ENCODE measurements at regions not wholly inside any gene's neighbourhood (a gene's known extent, or its start where the extent isn't known, plus 50 kb on each side); places are given as distances from the start of the nearest gene placed in this dataset.
"Not testable (repeated sequence)": the region's sequence is repeated elsewhere in the genome, so short reads cannot be mapped to it uniquely, and the experiment has no call there.

DNA sequence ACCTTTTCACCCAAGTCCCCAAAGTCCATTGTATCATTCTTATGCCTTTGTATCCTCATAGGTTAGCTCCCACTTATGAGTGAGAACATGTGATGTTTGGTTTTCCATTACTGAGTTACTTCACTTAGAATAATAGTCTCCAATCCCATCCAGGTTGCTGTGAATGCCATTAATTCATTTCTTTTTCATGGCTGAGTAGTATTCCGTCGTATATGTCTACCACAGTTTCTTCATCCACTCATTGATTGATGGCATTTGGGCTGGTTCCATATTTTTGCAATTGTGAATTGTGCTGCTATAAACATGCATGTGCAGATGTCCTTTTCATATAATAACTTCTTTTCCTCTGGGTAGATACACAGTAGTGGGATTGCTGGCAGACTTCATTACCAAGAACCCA lies 451.9 kb upstream of the KLF6 start:
- H3K27ac ChIP-seq; DNase-seq (ENCODE audit: low read depth, low spot score): not testable (repeated sequence)

DNA sequence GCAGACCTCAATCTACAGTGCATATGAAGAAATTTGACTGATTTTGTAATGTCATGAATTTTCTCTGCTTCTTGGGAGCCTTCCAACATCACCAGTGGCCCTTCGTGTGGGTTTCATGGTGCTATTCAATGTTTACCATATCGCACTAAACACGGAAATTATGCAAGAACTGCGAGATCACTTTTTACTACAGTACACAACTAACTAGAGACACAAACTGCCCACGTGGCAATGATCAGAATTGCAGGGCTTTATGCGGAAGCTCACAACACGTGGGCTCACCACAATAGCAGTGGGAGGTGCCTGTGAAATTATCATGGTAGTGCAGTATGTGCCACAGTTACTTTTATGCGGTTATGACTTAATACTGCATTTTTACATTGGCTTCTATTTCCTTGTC lies 449.7 kb upstream of the KLF6 start:
- DNase-seq (ENCODE audit: low read depth, low spot score) = no peak
- H3K27ac ChIP-seq = no peak overlapping the region

DNA sequence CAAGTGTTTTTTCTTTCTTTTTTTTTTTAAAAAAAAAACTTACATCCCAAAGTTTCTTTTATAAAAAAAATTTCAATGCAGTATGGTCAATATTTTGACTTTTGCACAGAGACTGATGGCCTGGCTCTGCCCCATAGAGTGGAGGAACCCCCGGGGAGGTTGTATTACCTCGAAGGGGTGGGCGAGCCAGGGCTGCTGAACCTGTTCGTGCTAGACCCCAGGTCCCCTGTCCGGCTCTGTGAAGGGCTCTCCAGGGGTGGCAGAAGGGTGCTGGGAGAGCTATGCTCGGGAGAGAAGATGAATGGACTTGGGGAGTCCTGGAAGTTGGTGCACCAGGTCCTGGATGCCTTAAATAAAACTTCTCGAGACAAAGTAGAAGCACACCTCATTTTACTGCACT lies 446.4 kb upstream of the KLF6 start:
- no peak overlapping the region for H3K27ac ChIP-seq
- DNase-seq (ENCODE audit: low read depth, low spot score) = no peak

DNA sequence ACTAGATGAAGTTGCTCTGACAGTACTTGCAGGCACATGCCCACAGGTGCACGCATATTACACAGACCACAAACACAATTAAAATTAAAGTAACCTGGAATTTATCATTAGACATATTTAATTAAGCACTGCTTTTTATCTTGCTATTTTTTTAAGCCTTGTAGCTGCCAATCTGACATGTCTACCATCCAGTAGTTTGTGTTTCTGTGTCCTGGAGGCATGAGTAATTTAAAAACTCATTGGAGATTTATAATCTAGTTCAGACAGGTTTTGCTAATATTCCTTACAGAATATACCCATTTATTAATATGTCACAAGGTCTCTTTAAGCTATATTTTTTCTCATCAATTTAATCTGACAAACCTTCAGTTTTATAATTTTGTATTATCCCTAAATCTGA lies 445.0 kb upstream of the KLF6 start:
- no peak overlapping the region for H3K27ac ChIP-seq
- DNase-seq (ENCODE audit: low read depth, low spot score) = no peak

DNA sequence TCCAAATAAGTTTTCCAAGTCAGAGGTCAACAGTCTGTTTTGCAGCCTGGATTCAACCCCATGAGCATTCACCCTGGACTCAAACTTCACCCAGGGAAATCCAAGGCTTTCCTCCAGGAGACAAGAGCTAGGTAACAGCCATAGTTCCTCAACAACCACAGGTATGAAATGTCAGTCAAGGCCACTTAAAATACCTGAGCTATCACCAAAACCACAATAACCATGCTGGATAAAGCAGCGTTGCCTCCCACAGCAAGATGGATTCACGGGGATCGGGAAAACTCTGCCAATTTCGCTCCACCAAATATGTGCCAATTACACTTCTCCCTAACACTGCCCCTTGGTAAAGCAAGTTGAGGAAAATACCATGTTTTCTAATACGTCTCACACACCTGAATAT lies 444.1 kb upstream of the KLF6 start:
- no peak for DNase-seq (ENCODE audit: low read depth, low spot score)
- no peak overlapping the region for H3K27ac ChIP-seq

DNA sequence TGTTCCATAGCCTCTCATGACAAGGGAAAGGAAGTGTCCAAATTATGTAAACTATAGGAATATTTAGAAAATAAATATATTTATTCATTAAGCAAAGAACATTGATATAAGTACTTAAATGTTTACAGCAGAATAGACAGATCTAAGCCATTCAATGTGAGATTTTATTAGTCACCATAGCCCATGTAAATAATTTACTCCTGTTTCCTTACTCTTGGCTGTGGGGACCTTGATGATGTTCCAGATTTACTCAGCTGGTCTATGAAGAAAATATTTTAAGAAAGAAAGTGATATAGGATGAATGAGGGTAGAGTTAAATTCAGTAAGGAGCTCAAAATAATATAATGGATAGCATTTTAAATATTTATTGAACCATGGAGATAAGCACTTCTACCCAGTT lies 442.6 kb upstream of the KLF6 start:
- H3K27ac ChIP-seq = no peak overlapping the region
- DNase-seq (ENCODE audit: low read depth, low spot score) = no peak

DNA sequence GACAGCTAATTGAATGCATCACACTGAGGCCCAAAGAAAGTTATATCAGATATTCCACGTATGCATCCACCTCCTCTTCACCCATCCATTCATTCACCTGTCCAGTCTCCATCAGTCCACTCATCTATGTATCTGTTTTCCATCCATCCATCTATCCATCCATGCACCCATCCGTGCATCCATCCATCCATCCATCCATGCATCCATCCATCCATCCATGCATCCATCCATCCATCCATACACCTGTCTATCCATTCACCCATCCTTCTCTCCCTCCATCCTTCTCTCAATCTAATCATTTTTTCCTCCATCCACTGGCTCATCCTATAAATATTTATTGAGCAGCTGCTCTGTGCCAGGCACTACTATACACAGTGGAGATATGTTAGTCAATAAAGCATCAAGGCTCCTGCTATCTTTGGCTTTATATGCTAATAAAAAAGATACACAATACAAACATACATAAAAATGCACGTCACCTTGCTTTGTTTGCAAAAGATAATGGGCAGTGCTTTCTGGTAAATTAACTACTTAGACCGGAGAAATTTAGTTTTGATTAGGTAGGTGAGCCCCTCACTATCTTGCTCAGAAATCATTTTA lies 442.0 kb upstream of the KLF6 start:
- H3K27ac ChIP-seq = no peak overlapping the region
- DNase-seq (ENCODE audit: low read depth, low spot score) = no peak

DNA sequence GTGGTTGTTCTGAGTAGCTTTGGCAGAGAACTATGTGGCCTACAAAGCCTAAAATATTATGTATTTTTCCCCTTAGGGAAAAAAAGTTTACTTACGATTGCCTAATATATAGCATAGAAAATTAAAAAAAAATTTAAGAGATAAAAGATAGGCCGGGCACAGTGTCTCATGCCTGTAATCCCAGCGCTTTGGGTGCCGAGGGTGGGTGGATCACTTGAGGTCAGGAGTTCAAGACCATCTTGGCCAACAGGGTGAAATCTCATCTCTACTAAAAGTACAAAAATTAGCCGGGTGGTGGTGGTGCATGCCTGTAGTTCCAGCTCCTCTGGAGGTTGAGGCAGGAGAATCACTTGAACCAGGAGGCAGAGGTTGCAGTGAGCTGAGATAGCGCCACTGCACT lies 439.2 kb upstream of the KLF6 start:
- no peak for DNase-seq (ENCODE audit: low read depth, low spot score)
- H3K27ac ChIP-seq = no peak overlapping the region

DNA sequence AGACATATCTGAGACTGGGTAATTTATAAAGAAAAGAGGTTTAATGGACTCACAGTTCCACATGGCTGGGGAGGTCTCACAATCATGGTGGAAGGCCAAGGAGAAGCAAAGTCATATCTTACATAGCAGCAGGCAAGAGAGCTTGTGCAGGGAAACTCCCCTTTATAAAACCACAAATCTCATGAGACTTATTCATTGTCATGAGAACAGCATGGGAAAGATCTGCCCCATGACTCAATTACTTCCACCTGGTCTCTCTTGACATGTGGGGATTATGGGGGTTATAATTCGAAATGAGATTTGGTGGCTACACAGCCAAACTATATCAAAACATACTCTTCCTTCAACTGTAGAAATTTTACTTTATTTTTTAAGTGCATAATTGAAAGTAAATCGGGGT lies 436.3 kb upstream of the KLF6 start:
- not testable (repeated sequence) for DNase-seq (ENCODE audit: low read depth, low spot score); H3K27ac ChIP-seq

DNA sequence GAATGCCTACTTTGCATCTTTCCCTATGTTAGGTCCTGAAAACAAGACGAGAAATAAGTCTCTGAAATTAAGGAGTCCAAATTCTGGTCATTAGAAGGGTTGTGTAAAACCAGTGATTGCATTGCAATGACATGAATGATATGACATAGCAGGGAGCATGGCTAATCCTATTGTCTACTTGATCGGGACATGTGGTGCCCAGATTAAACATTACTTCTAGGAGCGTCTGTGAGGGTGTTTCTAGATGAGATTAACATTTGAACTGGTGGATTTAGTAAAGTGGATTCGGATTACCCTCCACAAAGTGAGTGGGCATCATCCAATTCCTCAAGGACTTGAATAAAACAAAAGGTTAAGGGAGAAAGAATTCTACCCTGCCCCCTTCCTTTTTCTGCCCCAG lies 434.9 kb upstream of the KLF6 start:
- DNase-seq (ENCODE audit: low read depth, low spot score) = no peak
- H3K27ac ChIP-seq = no peak overlapping the region

DNA sequence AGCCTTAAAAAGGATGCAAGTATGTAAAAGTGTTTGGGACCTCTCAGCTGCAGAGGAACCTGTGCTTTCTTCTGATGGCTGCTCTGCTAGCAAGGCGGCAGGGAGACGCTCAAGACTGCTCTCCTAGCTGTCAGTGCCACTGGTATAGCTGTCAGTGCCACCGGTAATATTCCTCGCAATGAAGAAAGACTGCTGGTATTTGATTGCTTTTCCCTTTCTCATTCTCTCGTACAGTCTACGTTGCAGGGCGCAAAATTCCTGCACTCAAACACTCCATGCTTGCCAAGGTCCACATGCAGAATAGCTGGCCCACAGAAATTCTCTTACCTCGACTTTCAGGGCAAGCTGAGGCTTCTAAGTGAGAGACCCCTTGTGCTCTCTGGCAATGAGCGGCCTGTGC lies 432.6 kb upstream of the KLF6 start:
- DNase-seq (ENCODE audit: low read depth, low spot score) = no peak
- H3K27ac ChIP-seq = no peak overlapping the region

DNA sequence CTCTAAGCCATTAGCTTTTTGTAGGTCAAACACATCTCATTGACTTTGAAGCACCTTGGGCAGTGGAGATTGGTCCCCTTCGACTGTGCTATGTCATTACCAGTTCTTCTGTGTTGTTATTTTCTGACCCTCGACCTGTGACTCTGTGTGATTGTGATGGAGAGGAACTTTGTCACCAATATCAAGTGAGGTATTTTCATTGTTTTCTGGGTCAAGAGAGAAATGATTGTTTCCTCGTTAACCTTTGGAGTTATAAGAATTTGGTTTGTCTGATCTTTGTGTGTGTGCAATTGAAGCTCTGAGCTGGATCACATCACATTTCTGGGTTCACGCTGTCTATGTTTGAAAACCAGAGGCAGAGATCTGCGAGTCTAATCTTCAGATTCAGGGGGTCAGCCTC lies 432.2 kb upstream of the KLF6 start:
- DNase-seq (ENCODE audit: low read depth, low spot score) = no peak
- H3K27ac ChIP-seq = no peak overlapping the region

DNA sequence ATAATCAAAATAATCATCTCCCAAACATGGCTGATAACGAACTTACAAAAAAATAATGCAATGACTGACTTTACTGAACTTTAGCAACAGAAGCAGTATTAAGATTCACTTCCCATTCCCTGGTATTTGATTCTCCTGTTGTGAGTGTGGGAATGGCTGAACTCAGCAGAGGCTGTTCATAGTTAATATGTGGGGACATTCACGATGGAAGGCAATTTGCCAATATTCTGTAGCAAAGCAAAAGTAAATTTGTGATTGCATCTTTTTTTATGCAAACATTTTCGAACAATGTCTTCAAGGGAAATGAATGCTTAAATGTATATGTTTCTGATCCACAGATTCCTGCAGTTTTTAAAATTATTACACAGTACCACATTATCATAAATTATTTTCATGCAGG lies 431.7 kb upstream of the KLF6 start:
- H3K27ac ChIP-seq = no peak overlapping the region
- DNase-seq (ENCODE audit: low read depth, low spot score) = no peak

DNA sequence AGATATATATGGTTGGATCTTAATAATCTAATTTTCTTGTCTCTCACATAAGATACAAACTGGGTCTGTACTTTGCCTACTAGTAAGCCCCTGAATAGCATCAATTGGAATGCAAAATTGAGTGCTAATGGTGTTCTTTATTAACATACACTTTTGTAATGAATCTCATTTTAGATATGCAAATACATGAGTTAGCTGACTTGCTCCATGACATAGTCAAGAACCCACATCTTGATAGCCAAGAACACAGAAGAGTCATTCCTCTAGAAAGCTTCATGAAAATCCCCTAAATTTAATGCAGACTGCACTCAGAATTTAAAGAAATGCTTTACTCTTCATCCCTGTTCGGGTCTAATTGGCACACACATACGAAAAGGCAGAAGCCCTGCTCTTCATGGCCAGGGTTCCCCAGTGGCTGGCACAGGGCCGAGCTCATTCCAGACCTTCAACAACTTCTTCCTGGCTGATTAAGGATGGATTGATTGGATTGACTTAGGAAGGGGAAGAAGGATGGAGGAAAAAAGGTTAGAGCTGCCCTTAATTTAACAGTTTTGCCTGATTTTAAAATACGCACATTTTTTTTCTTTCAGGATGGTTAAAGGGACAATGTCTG lies 431.1 kb upstream of the KLF6 start:
- no peak overlapping the region for H3K27ac ChIP-seq
- DNase-seq (ENCODE audit: low read depth, low spot score) = no peak

DNA sequence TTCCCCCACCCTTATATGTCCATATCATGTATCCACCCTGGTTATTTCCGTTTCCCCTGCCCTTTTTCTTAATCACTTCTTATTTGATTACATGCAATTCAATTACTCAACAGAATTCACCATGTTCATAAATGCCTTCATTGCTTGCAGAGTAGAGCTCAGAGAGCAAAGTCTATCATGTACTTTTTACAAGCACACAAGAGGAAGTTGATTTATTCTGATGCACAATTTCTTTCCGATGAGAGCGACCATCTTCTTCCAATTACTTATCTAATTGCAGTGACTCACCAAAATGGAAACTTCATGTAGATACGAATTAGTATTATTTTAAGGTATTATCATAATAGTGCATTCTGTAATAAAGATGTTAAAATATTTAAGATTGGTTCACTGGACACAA lies 430.5 kb upstream of the KLF6 start:
- no peak overlapping the region for H3K27ac ChIP-seq
- DNase-seq (ENCODE audit: low read depth, low spot score) = no peak

DNA sequence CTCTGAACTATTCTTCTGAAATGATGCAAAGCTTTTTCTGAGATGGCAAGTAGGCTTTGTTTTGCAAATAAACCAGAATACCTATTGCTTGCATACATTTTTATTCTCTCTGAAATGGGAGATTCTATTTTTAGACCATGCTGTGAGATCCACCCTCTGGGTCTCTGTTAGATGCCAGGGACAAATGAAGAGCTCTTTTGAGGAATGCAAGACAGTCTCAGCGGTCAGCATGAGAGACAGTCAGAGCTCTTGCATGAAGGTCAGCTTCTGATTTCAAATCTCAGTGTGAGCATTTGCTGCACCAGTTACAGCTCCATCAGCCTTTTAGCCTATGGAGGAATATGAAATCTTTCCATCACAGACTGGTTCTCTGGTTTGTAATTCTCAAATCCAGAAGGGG lies 429.9 kb upstream of the KLF6 start:
- no peak overlapping the region for H3K27ac ChIP-seq
- DNase-seq (ENCODE audit: low read depth, low spot score) = no peak

DNA sequence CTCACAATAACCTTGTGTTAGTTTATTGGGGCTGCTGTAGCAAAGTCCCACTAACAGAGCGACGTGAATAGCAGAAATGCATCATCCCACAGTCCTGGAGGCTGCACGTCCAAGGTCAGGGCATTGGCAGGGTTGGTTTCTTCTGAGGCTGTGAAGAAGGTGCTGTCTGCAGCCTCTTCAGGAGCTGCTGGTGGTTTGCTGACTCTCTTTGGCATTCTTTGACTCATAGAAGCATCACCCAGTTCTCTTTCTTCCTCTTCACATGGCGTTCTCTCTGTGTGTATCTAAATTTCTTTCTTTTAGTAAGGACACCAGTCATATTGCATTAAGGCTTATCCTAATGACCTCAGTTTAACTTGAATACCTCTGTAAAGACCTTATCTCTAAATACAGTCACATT lies 428.4 kb upstream of the KLF6 start:
- no peak for DNase-seq (ENCODE audit: low read depth, low spot score)
- H3K27ac ChIP-seq = no peak overlapping the region

DNA sequence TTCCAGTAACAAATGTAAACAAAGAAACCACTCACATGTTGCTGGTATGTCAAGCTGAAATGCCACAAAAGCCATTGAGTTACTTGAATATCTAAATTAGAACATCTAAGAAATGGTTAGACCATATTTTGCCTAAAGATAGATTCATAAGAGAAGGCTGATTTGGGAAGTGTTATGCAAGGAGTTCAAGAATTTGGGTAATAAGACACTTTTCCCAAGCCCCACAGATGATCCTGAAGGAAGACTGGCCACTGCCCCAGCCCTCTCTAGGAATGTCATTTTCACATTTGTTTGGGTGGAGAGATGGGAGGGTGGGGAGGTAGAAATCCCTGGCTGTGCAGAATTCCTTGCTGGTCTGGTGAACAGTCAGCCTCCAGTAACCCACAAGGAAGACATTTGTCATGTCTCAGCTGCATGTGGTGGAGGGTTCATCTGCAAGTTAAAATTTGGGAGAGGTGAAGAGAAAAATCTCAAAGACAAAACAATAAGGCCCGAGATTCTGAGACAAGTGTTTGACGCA lies 427.2 kb upstream of the KLF6 start:
- no peak for DNase-seq (ENCODE audit: low read depth, low spot score)
- H3K27ac ChIP-seq = no peak overlapping the region

DNA sequence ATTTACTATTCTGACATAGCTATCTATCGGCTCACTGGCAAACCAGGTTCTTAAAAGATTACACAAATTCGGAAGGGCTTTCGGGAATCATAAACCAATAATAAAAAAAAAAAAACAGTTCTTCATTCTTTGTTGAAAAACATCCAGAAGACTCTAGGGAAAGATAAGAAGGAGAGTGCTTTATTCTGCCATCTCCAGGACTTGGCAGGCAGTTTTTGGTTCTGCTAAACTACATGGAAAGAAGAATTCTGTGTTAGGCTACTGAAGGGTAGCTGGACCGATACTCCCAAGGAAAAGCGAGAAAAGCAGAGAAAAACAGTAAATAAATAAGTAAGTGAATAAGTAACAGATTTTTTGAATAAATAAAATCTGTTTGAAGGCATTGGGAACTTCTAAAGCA lies 423.5 kb upstream of the KLF6 start:
- H3K27ac ChIP-seq = no peak overlapping the region
- no peak for DNase-seq (ENCODE audit: low read depth, low spot score)

DNA sequence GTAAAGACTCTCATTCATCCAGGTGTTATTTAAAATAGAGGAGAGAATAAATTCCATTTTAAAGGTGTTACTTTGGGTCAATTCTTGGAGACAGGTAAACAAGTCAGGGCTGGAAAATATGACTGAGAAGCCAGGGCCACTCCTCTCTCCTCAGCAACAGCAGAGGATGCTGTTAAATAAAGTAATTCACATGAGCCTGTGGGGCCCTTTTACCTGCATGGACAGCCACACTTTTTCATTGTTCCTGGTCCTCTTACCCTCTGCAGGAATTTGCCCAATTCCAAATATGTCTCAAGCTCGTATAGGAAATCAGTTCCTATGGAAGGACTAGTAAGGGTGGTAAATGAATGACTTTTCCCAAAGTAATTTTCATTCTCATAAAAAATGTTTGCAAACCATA lies 420.1 kb upstream of the KLF6 start:
- DNase-seq (ENCODE audit: low read depth, low spot score) = no peak
- H3K27ac ChIP-seq = no peak overlapping the region

DNA sequence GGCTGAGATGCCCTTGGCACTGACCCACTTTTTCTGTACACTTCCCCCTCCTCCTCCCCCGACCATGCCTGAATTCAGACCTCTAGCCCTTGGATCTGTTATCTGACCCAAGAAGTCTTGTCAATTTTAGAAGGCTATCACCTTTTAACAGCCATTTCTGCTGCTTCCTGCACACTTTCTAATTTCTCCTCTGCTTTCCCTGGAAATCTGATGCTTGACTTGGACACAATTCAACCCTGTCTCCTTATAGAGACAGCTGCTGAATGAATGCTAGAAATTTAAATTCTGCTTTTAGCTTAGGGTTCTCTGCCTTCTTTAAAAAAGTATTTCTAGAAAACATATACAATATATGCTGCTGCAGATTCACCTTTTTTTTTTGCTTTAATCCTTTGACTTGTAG lies 417.9 kb upstream of the KLF6 start:
- DNase-seq (ENCODE audit: low read depth, low spot score) = no peak
- H3K27ac ChIP-seq = no peak overlapping the region

Data from epithelial cell of prostate (primary cell).